ENCODE measurements at regions not wholly inside any gene's neighbourhood (a gene's known extent, or its start where the extent isn't known, plus 50 kb on each side); places are given as distances from the start of the nearest gene placed in this dataset.

GRCh38 chr20:39133201-39133600 lies 171.1 kb downstream of the DHX35 start:
- no peak overlapping the region for H3K4me3 Mint-ChIP-seq

DNA sequence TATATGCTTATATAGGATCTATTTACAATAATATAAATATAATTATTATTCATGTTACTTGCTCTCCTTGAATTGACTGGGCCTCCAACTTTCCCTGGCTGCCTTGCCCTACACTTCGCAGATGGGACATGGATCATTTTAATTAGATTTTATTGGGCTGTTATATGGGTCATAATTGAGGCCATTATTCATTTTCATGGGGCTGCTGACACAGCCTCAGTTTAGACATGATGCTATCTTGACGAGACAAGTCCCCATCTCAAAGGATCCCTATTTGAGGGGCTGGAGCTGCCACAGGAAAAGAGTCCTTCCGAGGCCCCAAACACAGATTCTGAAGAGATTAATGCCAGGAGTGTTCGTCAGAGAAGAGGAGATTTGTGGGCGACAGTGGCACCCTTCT lies 170.4 kb downstream of the DHX35 start:
- H3K27ac Mint-ChIP-seq = no peak overlapping the region
- TF ChIP-seq CTCF (IDR thresholded peaks at IDR 0.05) = no peak
- no peaks in the 10 kb centered on the region for H3K9me3 Mint-ChIP-seq
- intact Hi-C loops (cut with micrococcal nuclease) = no loop called here
- H3K4me1 Mint-ChIP-seq (ENCODE audit: low read depth) = no peaks in the 10 kb centered on the region
- ChIA-PET POLR2A (no interaction called here), CTCF (no interaction called here)
- H3K27me3 Mint-ChIP-seq = no peaks in the 10 kb centered on the region
- H3K4me3 Mint-ChIP-seq = no peak overlapping the region
- no peaks in the 10 kb centered on the region for H3K36me3 Mint-ChIP-seq (ENCODE audit: low read depth)
- DNase-seq = no peak
- ATAC-seq = no peak

More at GRCh38 chr20:39133201-39133600, 171.1 kb downstream of the DHX35 start:
- no peaks in the 10 kb centered on the region for H3K27me3 Mint-ChIP-seq
- POLR2A ChIA-PET = no interaction called here
- intact Hi-C loops (cut with micrococcal nuclease) = no loop called here
- no peaks in the 10 kb centered on the region for H3K4me1 Mint-ChIP-seq (ENCODE audit: low read depth)
- no peaks in the 10 kb centered on the region for H3K9me3 Mint-ChIP-seq
- H3K36me3 Mint-ChIP-seq (ENCODE audit: low read depth) = no peaks in the 10 kb centered on the region
- ATAC-seq (no peak), DNase-seq (no peak)
- H3K27ac Mint-ChIP-seq = no peak overlapping the region
- TF ChIP-seq CTCF (IDR thresholded peaks at IDR 0.05) = no peak
- CTCF ChIA-PET = no interaction called here

- Mint-ChIP-seq H3K27me3 (no peaks in the 10 kb centered on the region), H3K4me1 (ENCODE audit: low read depth) (no peaks in the 10 kb centered on the region), H3K36me3 (ENCODE audit: low read depth) (no peaks in the 10 kb centered on the region), H3K27ac (no peak overlapping the region), H3K4me3 (no peak overlapping the region), H3K9me3 (no peaks in the 10 kb centered on the region)
- DNase-seq (no peak), ATAC-seq (no peak)
- intact Hi-C loops (cut with micrococcal nuclease) = no loop called here
- ChIA-PET POLR2A (no interaction called here), CTCF (no interaction called here)
- no peak for TF ChIP-seq CTCF (IDR thresholded peaks at IDR 0.05)
Measured at GRCh38 chr20:39132093-39132492, 169.9 kb downstream of the DHX35 start.

GRCh38 chr20:39130627-39131026 lies 168.5 kb downstream of the DHX35 start:
- Mint-ChIP-seq H3K4me3 (no peak overlapping the region), H3K4me1 (ENCODE audit: low read depth) (no peaks in the 10 kb centered on the region), H3K36me3 (ENCODE audit: low read depth) (no peaks in the 10 kb centered on the region), H3K27ac (no peak overlapping the region), H3K9me3 (no peaks in the 10 kb centered on the region), H3K27me3 (no peaks in the 10 kb centered on the region)
- ChIA-PET CTCF (no interaction called here), POLR2A (no interaction called here)
- no peak for ATAC-seq
- DNase-seq = no peak
- intact Hi-C loops (cut with micrococcal nuclease) = no loop called here
- TF ChIP-seq CTCF (IDR thresholded peaks at IDR 0.05) = no peak

GRCh38 chr20:39129523-39129922 lies 167.4 kb downstream of the DHX35 start:
- Mint-ChIP-seq H3K4me1 (ENCODE audit: low read depth) (no peaks in the 10 kb centered on the region), H3K36me3 (ENCODE audit: low read depth) (no peaks in the 10 kb centered on the region), H3K9me3 (no peaks in the 10 kb centered on the region), H3K27me3 (no peaks in the 10 kb centered on the region), H3K27ac (no peak overlapping the region), H3K4me3 (no peak overlapping the region)
- ChIA-PET POLR2A (no interaction called here), CTCF (no interaction called here)
- intact Hi-C loops (cut with micrococcal nuclease) = no loop called here
- DNase-seq = no peak
- ATAC-seq = no peak
- TF ChIP-seq CTCF (IDR thresholded peaks at IDR 0.05) = no peak

Data from activated CD8-positive, alpha-beta T cell treated with anti-CD3 and anti-CD28 coated beads for 36 hours (primary cell).